Neural cell (in vitro differentiated cells): ENCODE measurements at regions not wholly inside any gene's neighbourhood (a gene's known extent, or its start where the extent isn't known, plus 50 kb on each side); places are given as distances from the start of the nearest gene placed in this dataset.

Source experiments
- H2AFZ ChIP-seq: fragments of 200-600, 300-800 bp; sonication (generic), shearing (Covaris generic); 2 replicates; pipeline ENCODE4 v1.6.0; 2014; ENCODE audit warnings: low read depth, mild to moderate bottlenecking, antibody characterized with exemption, low read length, moderate library complexity
- H3F3A ChIP-seq: fragments of 200-600 bp; shearing (Covaris generic); 2 replicates; pipeline ENCODE4 v1.6.1; 2016; ENCODE audit warnings: mild to moderate bottlenecking, moderate library complexity, mixed read lengths, antibody characterized with exemption, low read length; ENCODE audit not compliant: insufficient read depth, poor library complexity, severe bottlenecking
- H3K27ac ChIP-seq: fragments of 200-600, 300-800 bp; sonication (generic), shearing (Covaris generic); 2 replicates; pipeline ENCODE4 v1.5.1; 2014; ENCODE audit warnings: mild to moderate bottlenecking, low read length, moderate library complexity
- H3K27me3 ChIP-seq: fragments of 300-800, 200-600 bp; sonication (generic), shearing (Covaris generic); 2 replicates; pipeline ENCODE4 v1.6.0; 2014; ENCODE audit warnings: mild to moderate bottlenecking, low read depth, low read length, moderate library complexity; ENCODE audit not compliant: insufficient read depth
- H3K36me3 ChIP-seq: fragments of 300-800, 200-600 bp; sonication (generic), shearing (Covaris generic); 2 replicates; pipeline ENCODE4 v1.5.1; 2014; ENCODE audit warnings: mild to moderate bottlenecking, antibody characterized with exemption, low read length, moderate library complexity; ENCODE audit not compliant: insufficient read depth
- H3K4me2 ChIP-seq: fragments of 300-800, 200-600 bp; sonication (generic), shearing (Covaris generic); 2 replicates; pipeline ENCODE4 v1.6.0; 2014; ENCODE audit warnings: mild to moderate bottlenecking, low read length
- H3K4me3 ChIP-seq: fragments of 300-800, 200-600 bp; sonication (generic), shearing (Covaris generic); 2 replicates; pipeline ENCODE4 v1.5.1; 2014; ENCODE audit warnings: mild to moderate bottlenecking, low read length, moderate library complexity
- H3K79me2 ChIP-seq: fragments of 200-600 bp; shearing (Covaris generic); replicated peaks from 2 replicates; pipeline ENCODE4 v1.6.0; 2014; ENCODE audit warnings: mild to moderate bottlenecking, low read length, moderate library complexity; ENCODE audit not compliant: insufficient read depth
- H3K9ac ChIP-seq: fragments of 300-800, 200-600 bp; sonication (generic), shearing (Covaris generic); 2 replicates; pipeline ENCODE4 v1.6.1; 2016; ENCODE audit warnings: mild to moderate bottlenecking, low read length, mixed read lengths
- H3K9me2 ChIP-seq: fragments of 200-600 bp; shearing (Covaris generic); 2 replicates; pipeline ENCODE4 v1.6.1; 2016; ENCODE audit warnings: mild to moderate bottlenecking, low read length, mixed read lengths; ENCODE audit not compliant: insufficient read depth
- H3K9me3 ChIP-seq: fragments of 200-600, 300-800 bp; sonication (generic), shearing (Covaris generic); 2 replicates; pipeline ENCODE4 v1.6.1; 2016; ENCODE audit warnings: mild to moderate bottlenecking, mixed run types, low read length, moderate library complexity, mixed read lengths
- H4K20me1 ChIP-seq: fragments of 200-600 bp; shearing (Covaris generic); 2 replicates; pipeline ENCODE4 v1.6.1; 2016; ENCODE audit warnings: mild to moderate bottlenecking, mixed run types; ENCODE audit not compliant: insufficient read depth
- CTCF ChIP-seq: fragments of 450-650 bp; IDR thresholded peaks from 2 replicates; pipeline ENCODE4 v1.5.1; 2014; ENCODE audit warnings: antibody characterized with exemption, mild to moderate bottlenecking, moderate library complexity; ENCODE audit not compliant: poor library complexity, severe bottlenecking
- EP300 ChIP-seq: fragments of 450-650 bp; conservative IDR thresholded peaks from 2 replicates; pipeline ENCODE4 v1.6.1; 2014; ENCODE audit warnings: antibody characterized with exemption, mild to moderate bottlenecking, moderate library complexity; ENCODE audit not compliant: poor library complexity, severe bottlenecking
- EZH2 ChIP-seq: fragments of 200-600, 300-800 bp; shearing (Covaris generic), sonication (generic); IDR thresholded peaks from 2 replicates; pipeline ENCODE4 v1.6.1; 2014; ENCODE audit warnings: antibody characterized with exemption, low read length, borderline replicate concordance, mild to moderate bottlenecking; ENCODE audit not compliant: insufficient read depth, poor library complexity, severe bottlenecking
- MXI1 ChIP-seq: fragments of 450-650 bp; conservative IDR thresholded peaks from 2 replicates; pipeline ENCODE4 v1.6.1; 2014; ENCODE audit warnings: antibody characterized with exemption, mild to moderate bottlenecking; ENCODE audit not compliant: poor library complexity, severe bottlenecking
- POLR2AphosphoS5 ChIP-seq: IDR thresholded peaks from 2 replicates; pipeline ENCODE4 v1.6.1; 2012
- RAD21 ChIP-seq: fragments of 450-650 bp; conservative IDR thresholded peaks from 2 replicates; pipeline ENCODE4 v1.6.1; 2014; ENCODE audit warnings: antibody characterized with exemption, mild to moderate bottlenecking, moderate library complexity
- REST ChIP-seq: IDR thresholded peaks from 2 replicates; pipeline ENCODE4 v1.6.1; 2012; ENCODE audit warnings: borderline replicate concordance
- SMC3 ChIP-seq: fragments of 450-650 bp; conservative IDR thresholded peaks from 2 replicates; pipeline ENCODE4 v1.6.1; 2014; ENCODE audit warnings: antibody characterized with exemption, mild to moderate bottlenecking, moderate library complexity; ENCODE audit not compliant: poor library complexity
- TAF1 ChIP-seq: IDR thresholded peaks from 2 replicates; pipeline ENCODE4 v1.6.1; 2012; ENCODE audit warnings: low read depth

GRCh38 chr4:4717692-4718091 is 141.8 kb upstream of the MSX1 start:
- no peak overlapping the region for H2AFZ ChIP-seq
- no peak for TF ChIP-seq MXI1

GRCh38 chr4:4714331-4714730 is 145.1 kb upstream of the MSX1 start:
- H3K9me2 ChIP-seq: no peaks in the 10 kb centered on the region
- H2AFZ ChIP-seq: no peak overlapping the region
- TF ChIP-seq EZH2 (no peak), RAD21 (no peak), EP300 (no peak), MXI1 (no peak), SMC3 (no peak), CTCF (no peak), POLR2AphosphoS5 (no peak), REST (no peak), TAF1 (no peak)
- H4K20me1 ChIP-seq: no peaks in the 10 kb centered on the region
- H3K9me3 ChIP-seq: no peaks in the 10 kb centered on the region
- H3K27me3 ChIP-seq: no peaks in the 10 kb centered on the region
- H3K4me2 ChIP-seq: no peak overlapping the region
- no peaks in the 10 kb centered on the region for H3K79me2 ChIP-seq
- no peaks in the 10 kb centered on the region for H3F3A ChIP-seq
- H3K27ac ChIP-seq: no peak overlapping the region
- no peak overlapping the region for H3K9ac ChIP-seq
- H3K4me3 ChIP-seq: no peak overlapping the region
- H3K36me3 ChIP-seq: no peaks in the 10 kb centered on the region

More at GRCh38 chr4:4717692-4718091, 141.8 kb upstream of the MSX1 start:
- Histone ChIP-seq H3K27me3 (no peaks in the 10 kb centered on the region), H3K27ac (no peak overlapping the region), H3K9me2 (no peaks in the 10 kb centered on the region), H4K20me1 (no peaks in the 10 kb centered on the region), H3K79me2 (no peaks in the 10 kb centered on the region), H3K9ac (no peak overlapping the region), H3K9me3 (no peaks in the 10 kb centered on the region), H3K4me2 (no peak overlapping the region), H3K4me3 (no peak overlapping the region), H3F3A (no peaks in the 10 kb centered on the region), H3K36me3 (no peaks in the 10 kb centered on the region)

- Histone ChIP-seq H3K79me2 (no peaks in the 10 kb centered on the region), H3K36me3 (no peaks in the 10 kb centered on the region), H3K27me3 (no peaks in the 10 kb centered on the region), H3K27ac (no peak overlapping the region), H3F3A (no peaks in the 10 kb centered on the region), H2AFZ (no peak overlapping the region), H3K9ac (no peak overlapping the region), H3K9me3 (no peaks in the 10 kb centered on the region), H4K20me1 (no peaks in the 10 kb centered on the region), H3K4me3 (no peak overlapping the region), H3K9me2 (no peaks in the 10 kb centered on the region), H3K4me2 (no peak overlapping the region)
- TF ChIP-seq RAD21: no peak
Observed at GRCh38 chr4:4712800-4713528, 146.5 kb upstream of the MSX1 start.
